GM12865 (cell line): ENCODE measurements at regions not wholly inside any gene's neighbourhood (a gene's known extent, or its start where the extent isn't known, plus 50 kb on each side); places are given as distances from the start of the nearest gene placed in this dataset.
"Not testable (repeated sequence)": the region's sequence is repeated elsewhere in the genome, so short reads cannot be mapped to it uniquely, and the experiment has no call there.

ENCODE experiments used
- DNase-seq: peaks from one replicate; pipeline ENCODE4 v3.0.0; 2010; ENCODE audit warnings: low read depth
- H3K4me3 ChIP-seq: 2 replicates; pipeline ENCODE4 v1.5.1; 2011; ENCODE audit warnings: mild to moderate bottlenecking, low read depth, low read length, control low read depth
- CTCF ChIP-seq: IDR thresholded peaks from 2 replicates; pipeline ENCODE4 v1.5.1; 2011; ENCODE audit warnings: low read length, control low read depth, low read depth, inconsistent platforms; ENCODE audit not compliant: insufficient read depth; ENCODE audit errors: missing control alignments

- no peak overlapping the region for H3K4me3 ChIP-seq
- TF ChIP-seq CTCF, result no peak
- DNase-seq, result no peak
Observed at GRCh38 chr20:47441774-47442150, 59.9 kb upstream of the NCOA3 start.

GRCh38 chr20:47443060-47443459 is 58.6 kb upstream of the NCOA3 start:
- not testable (repeated sequence) for DNase-seq, H3K4me3 ChIP-seq

- no peak for DNase-seq
- no peak for TF ChIP-seq CTCF
- no peak overlapping the region for H3K4me3 ChIP-seq
Observed at GRCh38 chr20:47444584-47444983, 57.1 kb upstream of the NCOA3 start.

GRCh38 chr20:47445291-47445690 is 56.4 kb upstream of the NCOA3 start:
- no peak overlapping the region for H3K4me3 ChIP-seq
- TF ChIP-seq CTCF, result no peak
- no peak for DNase-seq

- H3K4me3 ChIP-seq, DNase-seq: not testable (repeated sequence)
Observed at GRCh38 chr20:47447350-47448296, 54.1 kb upstream of the NCOA3 start.

- DNase-seq, result no peak
- TF ChIP-seq CTCF, result no peak
- H3K4me3 ChIP-seq, result no peak overlapping the region
Observed at GRCh38 chr20:47448429-47448828, 53.3 kb upstream of the NCOA3 start.

- DNase-seq, result no peak
- no peak for TF ChIP-seq CTCF
Observed at GRCh38 chr20:47451602-47451904, 50.1 kb upstream of the NCOA3 start.

More at GRCh38 chr20:47451602-47451904, 50.1 kb upstream of the NCOA3 start:
- H3K4me3 ChIP-seq, result no peak overlapping the region
